Fibroblast of lung (primary cell): ENCODE measurements at regions not wholly inside any gene's neighbourhood (a gene's known extent, or its start where the extent isn't known, plus 50 kb on each side); places are given as distances from the start of the nearest gene placed in this dataset.
"Not testable (repeated sequence)": the region's sequence is repeated elsewhere in the genome, so short reads cannot be mapped to it uniquely, and the experiment has no call there.

Experiments
- DNase-seq, 2 donors: peaks; one replicate each; pipeline versions ENCODE4 v3.0.0 to v3.0.0-alpha.2; 2010; ENCODE audit warnings: low read depth in 2 of 2
- H2AFZ ChIP-seq: 2 replicates; pipeline ENCODE4 v1.5.1; 2012; ENCODE audit warnings: low read length, control low read depth, inconsistent platforms
- H3K27ac ChIP-seq: 2 replicates; pipeline ENCODE4 v1.5.1; 2011; ENCODE audit warnings: low read length, control low read depth; ENCODE audit not compliant: insufficient read depth
- H3K27me3 ChIP-seq: 2 replicates; pipeline ENCODE4 v1.5.1; 2011; ENCODE audit warnings: mild to moderate bottlenecking, low read length; ENCODE audit not compliant: control insufficient read depth, insufficient read depth
- H3K36me3 ChIP-seq: 2 replicates; pipeline ENCODE4 v1.5.1; 2011; ENCODE audit warnings: low read length; ENCODE audit not compliant: control insufficient read depth, insufficient read depth
- H3K4me1 ChIP-seq: 2 replicates; pipeline ENCODE4 v1.5.1; 2011; ENCODE audit warnings: low read length; ENCODE audit not compliant: control insufficient read depth, insufficient read depth; ENCODE audit errors: extremely low read depth
- H3K4me2 ChIP-seq: 2 replicates; pipeline ENCODE4 v1.5.1; 2011; ENCODE audit warnings: low read length, control low read depth; ENCODE audit not compliant: insufficient read depth; ENCODE audit errors: extremely low read depth
- H3K4me3 ChIP-seq, 4 experiments: fragments of 200-600 bp in 1 of 4; sonication (generic) in 1 of 4; replicated peaks in 1 of 4; 2 replicates each; pipeline ENCODE4 v1.5.1; 2011 to 2016; ENCODE audit warnings: low read length in 4 of 4, low read depth in 3 of 4, mild to moderate bottlenecking in 3 of 4, control low read depth in 2 of 4, inconsistent platforms in 1 of 4, mixed read lengths in 1 of 4; ENCODE audit not compliant: insufficient read depth in 1 of 4; ENCODE audit errors: control extremely low read depth in 1 of 4
- H3K79me2 ChIP-seq: 2 replicates; pipeline ENCODE4 v1.5.1; 2012; ENCODE audit warnings: mild to moderate bottlenecking, low read length, inconsistent platforms; ENCODE audit not compliant: control insufficient read depth, insufficient read depth
- H3K9ac ChIP-seq: 2 replicates; pipeline ENCODE4 v1.5.1; 2011; ENCODE audit warnings: mild to moderate bottlenecking, low read length, control low read depth; ENCODE audit not compliant: insufficient read depth
- H3K9me3 ChIP-seq: 2 replicates; pipeline ENCODE4 v1.5.1; 2012; ENCODE audit warnings: low read depth, low read length; ENCODE audit not compliant: control insufficient read depth, insufficient read depth
- H4K20me1 ChIP-seq: 2 replicates; pipeline ENCODE4 v1.5.1; 2011; ENCODE audit warnings: low read length; ENCODE audit not compliant: control insufficient read depth, insufficient read depth; ENCODE audit errors: extremely low read depth

GRCh38 chr15:20056871-20057270, 484.7 kb downstream of the GOLGA6L6 start:
- H3K4me1 ChIP-seq, H3K79me2 ChIP-seq, H3K27ac ChIP-seq, H3K36me3 ChIP-seq, H3K27me3 ChIP-seq, H3K4me2 ChIP-seq, H3K9ac ChIP-seq, H3K4me3 ChIP-seq, H3K9me3 ChIP-seq, H4K20me1 ChIP-seq, DNase-seq, H2AFZ ChIP-seq: not testable (repeated sequence)

- H2AFZ ChIP-seq, H3K4me1 ChIP-seq, H3K27ac ChIP-seq, H3K79me2 ChIP-seq, H3K36me3 ChIP-seq, H3K9me3 ChIP-seq, H3K4me2 ChIP-seq, H3K4me3 ChIP-seq, H3K27me3 ChIP-seq, H4K20me1 ChIP-seq, H3K9ac ChIP-seq, DNase-seq: not testable (repeated sequence)
Observed at GRCh38 chr15:20055921-20056320, 485.7 kb downstream of the GOLGA6L6 start.

GRCh38 chr15:20048189-20048588, 493.4 kb downstream of the GOLGA6L6 start:
- H3K27me3 ChIP-seq, H3K4me2 ChIP-seq, H2AFZ ChIP-seq, H4K20me1 ChIP-seq, H3K36me3 ChIP-seq, H3K27ac ChIP-seq, H3K9me3 ChIP-seq, H3K79me2 ChIP-seq, H3K4me3 ChIP-seq, H3K4me1 ChIP-seq, DNase-seq, H3K9ac ChIP-seq: not testable (repeated sequence)

GRCh38 chr15:20045165-20045564, 496.4 kb downstream of the GOLGA6L6 start:
- H4K20me1 ChIP-seq, H3K4me3 ChIP-seq, H3K79me2 ChIP-seq, H3K9ac ChIP-seq, H3K9me3 ChIP-seq, DNase-seq, H3K27me3 ChIP-seq, H2AFZ ChIP-seq, H3K27ac ChIP-seq, H3K4me1 ChIP-seq, H3K36me3 ChIP-seq, H3K4me2 ChIP-seq: not testable (repeated sequence)

GRCh38 chr15:20040691-20041090, 500.9 kb downstream of the GOLGA6L6 start:
- H3K4me3 ChIP-seq, H3K9ac ChIP-seq, H2AFZ ChIP-seq, H3K4me1 ChIP-seq, H3K36me3 ChIP-seq, H3K27me3 ChIP-seq, H4K20me1 ChIP-seq, H3K4me2 ChIP-seq, H3K9me3 ChIP-seq, H3K27ac ChIP-seq, H3K79me2 ChIP-seq, DNase-seq: not testable (repeated sequence)

GRCh38 chr15:20025040-20025439, 516.6 kb downstream of the GOLGA6L6 start:
- H3K79me2 ChIP-seq, H3K36me3 ChIP-seq, H3K4me3 ChIP-seq, H2AFZ ChIP-seq, H3K4me2 ChIP-seq, H3K4me1 ChIP-seq, H3K9ac ChIP-seq, H3K27ac ChIP-seq, H3K27me3 ChIP-seq, DNase-seq, H4K20me1 ChIP-seq, H3K9me3 ChIP-seq: not testable (repeated sequence)

GRCh38 chr15:20022349-20022748, 519.3 kb downstream of the GOLGA6L6 start:
- H3K79me2 ChIP-seq, H3K27me3 ChIP-seq, H4K20me1 ChIP-seq, H3K9me3 ChIP-seq, DNase-seq, H3K4me3 ChIP-seq, H3K9ac ChIP-seq, H3K36me3 ChIP-seq, H3K4me1 ChIP-seq, H3K4me2 ChIP-seq, H3K27ac ChIP-seq, H2AFZ ChIP-seq: not testable (repeated sequence)
